Medulla oblongata (tissue), 1 donor: ENCODE measurements at regions not wholly inside any gene's neighbourhood (a gene's known extent, or its start where the extent isn't known, plus 50 kb on each side); places are given as distances from the start of the nearest gene placed in this dataset.

ENCODE experiments used
- DNase-seq: peaks from one replicate; pipeline ENCODE4 v3.0.0-alpha.2; 2015; ENCODE audit errors: extremely low spot score

GRCh38 chr19:30634996-30635975, 263.1 kb downstream of the ZNF536 start:
- no peak for DNase-seq

- DNase-seq: no peak
Observed at GRCh38 chr19:30634131-30634830, 262.1 kb downstream of the ZNF536 start.

GRCh38 chr19:30631033-30631370, 258.8 kb downstream of the ZNF536 start:
- no peak for DNase-seq

GRCh38 chr19:30630289-30631032, 258.3 kb downstream of the ZNF536 start:
- DNase-seq: no peak

- no peak for DNase-seq
Observed at GRCh38 chr19:30629086-30629485, 256.9 kb downstream of the ZNF536 start.

- DNase-seq: no peak
Observed at GRCh38 chr19:30626626-30626966, 254.4 kb downstream of the ZNF536 start.

- DNase-seq: no peak
Observed at GRCh38 chr19:30625947-30626625, 253.9 kb downstream of the ZNF536 start.

GRCh38 chr19:30622276-30622675, 250.1 kb downstream of the ZNF536 start:
- no peak for DNase-seq

- DNase-seq: no peak
Observed at GRCh38 chr19:30621326-30621920, 249.2 kb downstream of the ZNF536 start.

GRCh38 chr19:30620354-30620753, 248.2 kb downstream of the ZNF536 start:
- no peak for DNase-seq

GRCh38 chr19:30609656-30610270, 237.6 kb downstream of the ZNF536 start:
- no peak for DNase-seq

- no peak for DNase-seq
Observed at GRCh38 chr19:30608471-30608870, 236.3 kb downstream of the ZNF536 start.
